Endothelial cell of umbilical vein (primary cell): ENCODE measurements at regions not wholly inside any gene's neighbourhood (a gene's known extent, or its start where the extent isn't known, plus 50 kb on each side); places are given as distances from the start of the nearest gene placed in this dataset.

Experiments
- BruUV-seq: library from RNA; stranded (reverse); fragments of 400-500 nt; replicated peaks from 2 replicates; lab custom pipeline; 2021; lab: Mats Ljungman, UMichigan
- CTCF ChIA-PET: fragments of 300-600, 350-600 bp; sonication (Branson Sonifier 250); formaldehyde crosslinking; loops from one replicate; lab custom pipeline; 2021; ENCODE audit warnings: antibody characterized with exemption, inconsistent platforms; lab: Charles Lee
- POLR2A ChIA-PET: fragments of 300-600, 350-600 bp; sonication (Branson Sonifier 250); formaldehyde crosslinking; loops from one replicate; lab custom pipeline; 2021; ENCODE audit warnings: antibody characterized with exemption, inconsistent platforms; lab: Charles Lee
- DNase-seq: peaks from one replicate; pipeline ENCODE4 v3.0.0-alpha.2; 2011; ENCODE audit warnings: low read depth, low spot score
- FAIRE-seq: peaks from 2 replicates; lab custom pipeline; 2011; peaks lifted over from hg19 to GRCh38; lab: Jason Lieb, UNC
- H2AFZ ChIP-seq: 2 replicates; pipeline ENCODE4 v1.6.0; 2012; ENCODE audit warnings: low read depth, low read length, control low read depth, inconsistent platforms
- H3K27ac ChIP-seq: 2 replicates; pipeline ENCODE4 v1.5.1; 2011; ENCODE audit warnings: low read depth, mild to moderate bottlenecking, control low read depth, low read length, moderate library complexity; ENCODE audit not compliant: insufficient read depth
- H3K27me3 ChIP-seq, 2 experiments: 2 replicates each; pipeline versions ENCODE4 v1.6.0 to v1.6.1; 2011; ENCODE audit warnings: low read length in 2 of 2, mixed read lengths in 1 of 2; ENCODE audit not compliant: control insufficient read depth in 2 of 2, insufficient read depth in 2 of 2
- H3K36me3 ChIP-seq, 2 experiments: 2 replicates in 1 of 2; 3 replicates in 1 of 2; pipeline ENCODE4 v1.5.1; 2011; ENCODE audit warnings: low read length in 2 of 2, mild to moderate bottlenecking in 1 of 2, moderate library complexity in 1 of 2; ENCODE audit not compliant: control insufficient read depth in 2 of 2, insufficient read depth in 2 of 2; ENCODE audit errors: extremely low read depth in 1 of 2
- H3K4me1 ChIP-seq: 3 replicates; pipeline ENCODE4 v1.5.1; 2011; ENCODE audit warnings: mild to moderate bottlenecking, low read length; ENCODE audit not compliant: control insufficient read depth, insufficient read depth; ENCODE audit errors: extremely low read depth
- H3K4me2 ChIP-seq: 2 replicates; pipeline ENCODE4 v1.6.1; 2011; ENCODE audit warnings: low read length, control low read depth, mixed read lengths; ENCODE audit not compliant: insufficient read depth
- H3K4me3 ChIP-seq, 3 experiments: fragments of 200-600 bp in 1 of 3; sonication (generic), shearing (Covaris generic) in 1 of 3; replicated peaks in 1 of 3; 2 replicates each; pipeline ENCODE4 v1.5.1; 2011 to 2016; ENCODE audit warnings: control low read depth in 3 of 3, low read length in 3 of 3, mild to moderate bottlenecking in 2 of 3, inconsistent platforms in 1 of 3, low read depth in 1 of 3, moderate library complexity in 1 of 3; ENCODE audit not compliant: insufficient read depth in 1 of 3
- H3K79me2 ChIP-seq: 2 replicates; pipeline ENCODE4 v1.6.0; 2012; ENCODE audit warnings: low read length, inconsistent platforms; ENCODE audit not compliant: control insufficient read depth, insufficient read depth
- H3K9ac ChIP-seq: replicated peaks from 2 replicates; pipeline ENCODE3; 2011; ENCODE audit warnings: low read length, control low read depth; ENCODE audit not compliant: insufficient read depth; ENCODE audit errors: extremely low read depth
- H3K9me1 ChIP-seq: replicated peaks from 3 replicates; pipeline ENCODE4 v1.6.0; 2011; ENCODE audit warnings: mild to moderate bottlenecking, low read length; ENCODE audit not compliant: control insufficient read depth, insufficient read depth; ENCODE audit errors: extremely low read depth
- H3K9me3 ChIP-seq: replicated peaks from 2 replicates; pipeline ENCODE4 v1.5.1; 2012; ENCODE audit warnings: low read length, inconsistent platforms; ENCODE audit not compliant: control insufficient read depth, insufficient read depth
- H4K20me1 ChIP-seq: replicated peaks from 2 replicates; pipeline ENCODE3; 2011; ENCODE audit warnings: mild to moderate bottlenecking, low read length; ENCODE audit not compliant: control insufficient read depth, insufficient read depth; ENCODE audit errors: extremely low read depth
- CTCF ChIP-seq, 2 donors: IDR thresholded peaks; 1 replicate in 1 of 2; 2 replicates in 1 of 2; pipeline ENCODE4 v1.5.1; 2011; ENCODE audit warnings: low read length in 2 of 2, mild to moderate bottlenecking in 2 of 2, moderate library complexity in 2 of 2, control low read depth in 1 of 2, inconsistent platforms in 1 of 2, low read depth in 1 of 2; ENCODE audit not compliant: insufficient read depth in 1 of 2; ENCODE audit errors: extremely low read depth in 1 of 2
- EZH2 ChIP-seq: IDR thresholded peaks from 2 replicates; pipeline ENCODE4 v1.6.1; 2012; ENCODE audit warnings: borderline replicate concordance, low read depth, mild to moderate bottlenecking, moderate library complexity, low read length, inconsistent platforms; ENCODE audit not compliant: severe bottlenecking
- FOS ChIP-seq: IDR thresholded peaks from 2 replicates; pipeline ENCODE4 v1.6.1; 2011; ENCODE audit warnings: mild to moderate bottlenecking, low read length, moderate library complexity, borderline replicate concordance; ENCODE audit not compliant: insufficient read depth
- GATA2 ChIP-seq: IDR thresholded peaks from 2 replicates; pipeline ENCODE4 v1.7.0; 2011; ENCODE audit warnings: low read depth, mild to moderate bottlenecking, moderate library complexity, mixed read lengths, low read length; ENCODE audit not compliant: insufficient read length, insufficient read depth
- JUN ChIP-seq: IDR thresholded peaks from 2 replicates; pipeline ENCODE4 v1.6.1; 2011; ENCODE audit warnings: borderline replicate concordance, low read depth; ENCODE audit not compliant: insufficient read length, insufficient read depth
- MAX ChIP-seq: IDR thresholded peaks from 2 replicates; pipeline ENCODE4 v1.6.1; 2011; ENCODE audit not compliant: insufficient read depth, insufficient read length
- MYC ChIP-seq: IDR thresholded peaks from one replicate; pipeline ENCODE4 v1.6.1; 2011; ENCODE audit warnings: mild to moderate bottlenecking, low read depth, low read length
- POLR2A ChIP-seq: IDR thresholded peaks from 2 replicates; pipeline ENCODE4 v1.6.1; 2012; ENCODE audit warnings: low read depth, mild to moderate bottlenecking, control low read depth, low read length
- POLR2AphosphoS5 ChIP-seq: IDR thresholded peaks from 2 replicates; pipeline ENCODE4 v1.6.1; 2012; ENCODE audit warnings: low read depth, mild to moderate bottlenecking, control low read depth, low read length, moderate library complexity; ENCODE audit not compliant: insufficient read depth
- dilution Hi-C: fragments of 300-500 bp; cut with MboI; formaldehyde crosslinking; loops from one replicate; pipeline ENCODE4 v1.15.0; 2019; ENCODE audit warnings: low sequenced_read_pairs; ENCODE audit not compliant: extremely low pct_ligation_motif_present
- intact Hi-C: fragments of 100-400 bp; cut with micrococcal nuclease; formaldehyde crosslinking; loops from one replicate; pipeline ENCODE4 v1.10.0; 2022

- no peak overlapping the region for H2AFZ ChIP-seq
- POLR2A ChIA-PET, result no interaction called here
- H3K79me2 ChIP-seq, result no peaks in the 10 kb centered on the region
- intact Hi-C loops, result no loop called here
- DNase-seq (no peak), FAIRE-seq (no peak)
- dilution Hi-C loops, result no loop called here
- H3K9me1 ChIP-seq, result no peaks in the 10 kb centered on the region
- no peak overlapping the region for H3K4me3 ChIP-seq
- H3K4me1 ChIP-seq, result no peaks in the 10 kb centered on the region
- BruUV-seq, result no TSS peak
- no peak overlapping the region for H3K9ac ChIP-seq
- no peak overlapping the region for H3K27ac ChIP-seq
- CTCF ChIA-PET, result no interaction called here
- no peaks in the 10 kb centered on the region for H4K20me1 ChIP-seq
- peaks cover 0 to 4% of the 10 kb centered on the region in 2 experiments for H3K27me3 ChIP-seq
- no peak overlapping the region for H3K4me2 ChIP-seq
- H3K36me3 ChIP-seq, result no peaks in the 10 kb centered on the region
- no peak for TF ChIP-seq JUN
- no peak for TF ChIP-seq MYC
- H3K9me3 ChIP-seq, result no peaks in the 10 kb centered on the region
These were observed 115.8 kb upstream of the TNFSF11 start for GRCh38 chr13:42458193-42458592.

- DNase-seq (no peak), FAIRE-seq (no peak)
- Histone ChIP-seq H3K27ac (no peak overlapping the region), H3K4me3 (no peak overlapping the region), H3K36me3 (no peaks in the 10 kb centered on the region), H2AFZ (no peak overlapping the region), H3K4me1 (no peaks in the 10 kb centered on the region), H4K20me1 (no peaks in the 10 kb centered on the region), H3K4me2 (no peak overlapping the region), H3K27me3 (peaks cover 0 to 2% of the 10 kb centered on the region in 2 experiments), H3K79me2 (no peaks in the 10 kb centered on the region), H3K9me3 (no peaks in the 10 kb centered on the region), H3K9ac (no peak overlapping the region), H3K9me1 (no peaks in the 10 kb centered on the region)
- ChIA-PET POLR2A (no interaction called here), CTCF (no interaction called here)
- intact Hi-C loops, result no loop called here
- dilution Hi-C loops, result no loop called here
- BruUV-seq, result no TSS peak
- TF ChIP-seq MYC, result no peak
- no peak for TF ChIP-seq POLR2AphosphoS5
- TF ChIP-seq FOS, result no peak
- no peak for TF ChIP-seq GATA2
- no peak for TF ChIP-seq CTCF (IDR thresholded peaks at IDR 0.05; ENCODE audit: extremely low read depth in 1 of 2, insufficient read depth in 1 of 2, low read depth in 1 of 2, low read length in 2 of 2)
- TF ChIP-seq JUN, result no peak
- TF ChIP-seq EZH2, result no peak
- TF ChIP-seq POLR2A, result no peak
- no peak for TF ChIP-seq MAX
These were observed 107.8 kb upstream of the TNFSF11 start for GRCh38 chr13:42466123-42466522.
